ENCODE measurements at regions not wholly inside any gene's neighbourhood (a gene's known extent, or its start where the extent isn't known, plus 50 kb on each side); places are given as distances from the start of the nearest gene placed in this dataset.
"Not testable (repeated sequence)": the region's sequence is repeated elsewhere in the genome, so short reads cannot be mapped to it uniquely, and the experiment has no call there.

GRCh38 chr13:22941495-22941894 lies 239.3 kb upstream of the SGCG start:
- not testable (repeated sequence) for TF ChIP-seq CTCF (IDR thresholded peaks at IDR 0.05; ENCODE audit: extremely low read depth in 1 of 2, insufficient read depth in 1 of 2, low read depth in 1 of 2, low read length in 2 of 2); MAX (IDR thresholded peaks at IDR 0.05; ENCODE audit: insufficient read depth, insufficient read length)

Measured in endothelial cell of umbilical vein (primary cell).